MM.1S (cell line): ENCODE measurements at regions not wholly inside any gene's neighbourhood (a gene's known extent, or its start where the extent isn't known, plus 50 kb on each side); places are given as distances from the start of the nearest gene placed in this dataset.

ENCODE experiments used
- EZH2phosphoT487 ChIP-seq: fragments of 300-600 bp; sonication (generic); IDR thresholded peaks from 2 replicates; pipeline ENCODE4 v1.6.1; 2018; ENCODE audit warnings: antibody characterized with exemption, low read length
- TF ChIP-seq, protein P1 (sequence below): fragments of 300-600 bp; sonication (generic); IDR thresholded peaks from 2 replicates; pipeline ENCODE4 v1.5.1; 2016; ENCODE audit warnings: antibody characterized with exemption, low read length, mixed read lengths

GRCh38 chr5:97979740-97980139 is 793.7 kb upstream of the RGMB start:
- TF ChIP-seq EZH2phosphoT487 = no peak
- TF ChIP-seq, protein P1, sequence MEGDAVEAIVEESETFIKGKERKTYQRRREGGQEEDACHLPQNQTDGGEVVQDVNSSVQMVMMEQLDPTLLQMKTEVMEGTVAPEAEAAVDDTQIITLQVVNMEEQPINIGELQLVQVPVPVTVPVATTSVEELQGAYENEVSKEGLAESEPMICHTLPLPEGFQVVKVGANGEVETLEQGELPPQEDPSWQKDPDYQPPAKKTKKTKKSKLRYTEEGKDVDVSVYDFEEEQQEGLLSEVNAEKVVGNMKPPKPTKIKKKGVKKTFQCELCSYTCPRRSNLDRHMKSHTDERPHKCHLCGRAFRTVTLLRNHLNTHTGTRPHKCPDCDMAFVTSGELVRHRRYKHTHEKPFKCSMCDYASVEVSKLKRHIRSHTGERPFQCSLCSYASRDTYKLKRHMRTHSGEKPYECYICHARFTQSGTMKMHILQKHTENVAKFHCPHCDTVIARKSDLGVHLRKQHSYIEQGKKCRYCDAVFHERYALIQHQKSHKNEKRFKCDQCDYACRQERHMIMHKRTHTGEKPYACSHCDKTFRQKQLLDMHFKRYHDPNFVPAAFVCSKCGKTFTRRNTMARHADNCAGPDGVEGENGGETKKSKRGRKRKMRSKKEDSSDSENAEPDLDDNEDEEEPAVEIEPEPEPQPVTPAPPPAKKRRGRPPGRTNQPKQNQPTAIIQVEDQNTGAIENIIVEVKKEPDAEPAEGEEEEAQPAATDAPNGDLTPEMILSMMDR = no peak
